ENCODE measurements at regions not wholly inside any gene's neighbourhood (a gene's known extent, or its start where the extent isn't known, plus 50 kb on each side); places are given as distances from the start of the nearest gene placed in this dataset.

DNA sequence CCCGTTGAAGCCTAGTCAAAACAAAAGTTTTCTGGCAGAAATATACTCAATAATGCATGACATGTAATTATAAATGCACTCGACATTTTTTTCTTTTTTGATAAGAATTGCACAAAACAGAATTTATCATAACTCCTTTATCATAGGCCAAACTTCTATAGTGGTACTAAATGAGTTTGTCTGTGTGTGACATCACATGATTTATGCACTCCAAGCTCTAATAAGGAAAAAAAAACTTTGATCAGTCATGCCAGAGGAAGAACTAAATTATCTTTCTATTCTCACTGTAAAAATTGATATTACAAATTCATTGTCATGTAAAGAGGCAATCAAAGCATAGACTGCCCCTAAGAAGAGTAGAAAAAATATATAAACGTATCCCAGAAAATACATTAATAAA is 112.4 kb upstream of the NOCT start:
- Histone ChIP-seq H3K4me1 (ENCODE audit: insufficient read depth, insufficient read length) (no peaks in the 10 kb centered on the region), H3K36me3 (ENCODE audit: insufficient read depth, insufficient read length, low read length) (no peaks in the 10 kb centered on the region), H3K9ac (ENCODE audit: insufficient read length, low read depth) (no peak overlapping the region), H3K27me3 (ENCODE audit: insufficient read depth, insufficient read length) (no peaks in the 10 kb centered on the region), H3K4me3 (ENCODE audit: insufficient read length, low read depth) (no peak overlapping the region), H3K9me3 (ENCODE audit: insufficient read depth, low read length) (peaks cover 7% of the 10 kb centered on the region; the same call in 1 of the 2 replicates)
- no peak for TF ChIP-seq YY1 (IDR thresholded peaks at IDR 0.05; ENCODE audit: insufficient read depth, insufficient read length)
- no peak for TF ChIP-seq ZNF274 (IDR thresholded peaks at IDR 0.05; ENCODE audit: low read depth, low read length)
- TF ChIP-seq SUZ12 (IDR thresholded peaks at IDR 0.05; ENCODE audit: extremely low read depth, insufficient read depth, insufficient read length), result no peak
- no peak for DNase-seq (ENCODE audit: low read depth, low spot score)

DNA sequence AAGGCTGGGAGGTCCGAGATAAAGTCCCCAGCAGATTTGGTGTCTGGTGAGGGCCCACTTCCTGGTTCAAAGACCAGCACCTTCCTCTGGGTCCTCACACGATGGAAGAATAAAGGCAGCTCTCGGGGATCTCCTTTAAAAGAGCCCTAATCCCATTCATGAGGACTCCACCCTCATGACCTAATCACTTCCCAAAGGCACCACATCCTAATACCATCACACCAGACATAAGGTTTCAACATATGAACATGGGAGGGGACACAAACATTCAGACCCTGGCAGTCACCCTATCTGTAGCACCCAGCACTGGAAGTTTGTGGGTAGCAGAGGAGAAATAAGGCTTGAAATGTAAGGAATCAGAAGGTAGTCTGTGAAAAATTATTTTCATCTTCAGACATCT is 112.9 kb upstream of the NOCT start:
- TF ChIP-seq SUZ12 (IDR thresholded peaks at IDR 0.05; ENCODE audit: extremely low read depth, insufficient read depth, insufficient read length) (no peak), YY1 (IDR thresholded peaks at IDR 0.05; ENCODE audit: insufficient read depth, insufficient read length) (no peak), ZNF274 (IDR thresholded peaks at IDR 0.05; ENCODE audit: low read depth, low read length) (no peak)
- no peak overlapping the region for H3K4me3 ChIP-seq (ENCODE audit: insufficient read length, low read depth)

DNA sequence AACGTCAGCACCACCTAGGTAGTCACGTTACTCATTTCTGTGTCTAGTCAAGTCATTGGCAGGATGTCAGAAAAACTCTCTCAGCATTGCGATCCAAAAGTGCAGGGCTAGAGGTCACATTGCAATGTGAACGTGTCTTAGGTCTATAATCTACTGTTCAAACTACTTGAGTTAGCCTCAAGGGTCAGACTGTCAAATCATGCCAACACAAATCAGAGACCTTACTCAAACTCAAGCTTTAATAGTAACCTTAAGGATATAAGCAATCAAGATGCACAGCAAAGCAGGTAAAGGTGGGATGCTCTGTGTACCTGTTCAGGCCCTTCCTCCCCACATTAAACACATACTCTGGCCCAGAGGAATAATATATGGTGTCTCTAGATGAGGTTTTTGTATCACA is 114.4 kb upstream of the NOCT start:
- TF ChIP-seq SUZ12 (IDR thresholded peaks at IDR 0.05; ENCODE audit: extremely low read depth, insufficient read depth, insufficient read length) (no peak), ZNF274 (IDR thresholded peaks at IDR 0.05; ENCODE audit: low read depth, low read length) (no peak), YY1 (IDR thresholded peaks at IDR 0.05; ENCODE audit: insufficient read depth, insufficient read length) (no peak)
- no peaks in the 10 kb centered on the region for H3K27me3 ChIP-seq (ENCODE audit: insufficient read depth, insufficient read length)
- no peaks in the 10 kb centered on the region for H3K4me1 ChIP-seq (ENCODE audit: insufficient read depth, insufficient read length)
- H3K4me3 ChIP-seq (ENCODE audit: insufficient read length, low read depth), result no peak overlapping the region
- DNase-seq (ENCODE audit: low read depth, low spot score), result no peak
- peaks cover 7% of the 10 kb centered on the region; the same call in 1 of the 2 replicates for H3K9me3 ChIP-seq (ENCODE audit: insufficient read depth, low read length)
- no peaks in the 10 kb centered on the region for H3K36me3 ChIP-seq (ENCODE audit: insufficient read depth, insufficient read length, low read length)
- no peak overlapping the region for H3K9ac ChIP-seq (ENCODE audit: insufficient read length, low read depth)

More for the DNA sequence above, 112.9 kb upstream of the NOCT start:
- Histone ChIP-seq H3K9me3 (ENCODE audit: insufficient read depth, low read length) (peaks cover 7% of the 10 kb centered on the region; the same call in 1 of the 2 replicates), H3K9ac (ENCODE audit: insufficient read length, low read depth) (no peak overlapping the region), H3K27me3 (ENCODE audit: insufficient read depth, insufficient read length) (no peaks in the 10 kb centered on the region), H3K4me1 (ENCODE audit: insufficient read depth, insufficient read length) (no peaks in the 10 kb centered on the region), H3K36me3 (ENCODE audit: insufficient read depth, insufficient read length, low read length) (no peaks in the 10 kb centered on the region)
- DNase-seq (ENCODE audit: low read depth, low spot score), result no peak

DNA sequence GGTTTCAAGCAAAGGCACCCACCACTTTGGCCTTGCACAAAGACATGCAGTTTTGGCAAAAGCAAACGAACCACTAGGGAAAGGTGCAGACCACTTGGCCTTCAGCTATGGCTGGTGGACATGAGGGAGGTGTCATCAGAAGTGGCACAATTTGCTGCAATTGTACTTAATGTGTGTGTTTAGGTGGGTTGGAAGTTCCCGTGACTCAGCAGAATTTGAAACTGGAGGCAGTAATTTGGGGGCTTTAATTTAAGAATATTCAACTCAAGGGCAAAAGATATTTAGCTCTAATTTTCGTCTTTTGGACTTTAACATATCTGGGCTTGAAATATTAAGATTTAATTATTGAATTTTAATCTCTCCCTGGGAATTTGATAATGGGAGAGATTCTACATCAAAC is 115.6 kb upstream of the NOCT start:
- Histone ChIP-seq H3K4me1 (ENCODE audit: insufficient read depth, insufficient read length) (no peaks in the 10 kb centered on the region), H3K27me3 (ENCODE audit: insufficient read depth, insufficient read length) (no peaks in the 10 kb centered on the region), H3K9me3 (ENCODE audit: insufficient read depth, low read length) (no peaks in the 10 kb centered on the region), H3K36me3 (ENCODE audit: insufficient read depth, insufficient read length, low read length) (no peaks in the 10 kb centered on the region), H3K4me3 (ENCODE audit: insufficient read length, low read depth) (no peak overlapping the region), H3K9ac (ENCODE audit: insufficient read length, low read depth) (no peak overlapping the region)
- no peak for DNase-seq (ENCODE audit: low read depth, low spot score)
- no peak for TF ChIP-seq SUZ12 (IDR thresholded peaks at IDR 0.05; ENCODE audit: extremely low read depth, insufficient read depth, insufficient read length)

DNA sequence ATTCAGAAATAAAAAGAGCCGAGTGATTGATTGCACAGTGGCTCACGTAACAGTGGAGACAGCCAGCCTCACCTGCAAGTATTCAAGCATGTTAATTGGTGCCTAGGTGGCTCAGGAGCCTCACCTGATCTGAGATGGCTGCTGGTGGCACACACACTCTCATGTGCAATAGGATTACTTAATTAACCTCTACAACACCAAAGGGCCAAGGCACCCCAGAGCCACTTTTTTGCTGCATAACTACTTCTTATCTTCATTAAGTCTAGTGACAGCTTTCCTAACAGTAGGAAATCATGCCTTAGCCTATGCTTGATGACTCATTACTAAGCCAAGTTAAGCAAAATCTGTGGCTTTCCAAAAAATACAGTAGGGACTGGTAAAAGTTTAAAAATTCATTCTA is 117.3 kb upstream of the NOCT start:
- H3K4me3 ChIP-seq (ENCODE audit: insufficient read length, low read depth), result no peak overlapping the region
- TF ChIP-seq YY1 (IDR thresholded peaks at IDR 0.05; ENCODE audit: insufficient read depth, insufficient read length) (no peak), SUZ12 (IDR thresholded peaks at IDR 0.05; ENCODE audit: extremely low read depth, insufficient read depth, insufficient read length) (no peak), ZNF274 (IDR thresholded peaks at IDR 0.05; ENCODE audit: low read depth, low read length) (no peak)
- no peaks in the 10 kb centered on the region for H3K9me3 ChIP-seq (ENCODE audit: insufficient read depth, low read length)
- no peaks in the 10 kb centered on the region for H3K4me1 ChIP-seq (ENCODE audit: insufficient read depth, insufficient read length)
- DNase-seq (ENCODE audit: low read depth, low spot score), result no peak
- H3K36me3 ChIP-seq (ENCODE audit: insufficient read depth, insufficient read length, low read length), result no peaks in the 10 kb centered on the region
- no peaks in the 10 kb centered on the region for H3K27me3 ChIP-seq (ENCODE audit: insufficient read depth, insufficient read length)
- no peak overlapping the region for H3K9ac ChIP-seq (ENCODE audit: insufficient read length, low read depth)

DNA sequence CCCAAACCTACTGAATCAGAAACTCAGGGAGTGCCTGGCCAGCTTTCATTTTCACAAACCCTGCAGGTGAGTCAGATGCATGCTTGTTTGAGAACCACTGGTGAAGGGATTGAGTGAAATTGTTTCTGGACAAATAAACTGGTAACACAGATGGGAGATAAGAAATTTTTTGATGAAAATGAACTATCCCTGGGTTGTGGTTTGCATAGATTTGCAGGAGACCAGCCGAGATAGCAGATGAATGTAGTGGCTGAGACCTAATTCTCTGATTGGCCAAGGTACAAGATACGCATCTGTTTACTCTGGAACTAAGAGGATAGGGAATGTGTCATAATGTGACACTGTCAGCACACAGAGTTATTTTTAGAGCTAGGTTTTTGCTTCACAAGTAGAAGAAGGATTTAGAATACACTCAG is 117.8 kb upstream of the NOCT start:
- H3K9me3 ChIP-seq (ENCODE audit: insufficient read depth, low read length), result no peaks in the 10 kb centered on the region
- TF ChIP-seq SUZ12 (IDR thresholded peaks at IDR 0.05; ENCODE audit: extremely low read depth, insufficient read depth, insufficient read length) (no peak), ZNF274 (IDR thresholded peaks at IDR 0.05; ENCODE audit: low read depth, low read length) (no peak), YY1 (IDR thresholded peaks at IDR 0.05; ENCODE audit: insufficient read depth, insufficient read length) (no peak)
- DNase-seq (ENCODE audit: low read depth, low spot score), result no peak
- no peak overlapping the region for H3K9ac ChIP-seq (ENCODE audit: insufficient read length, low read depth)
- no peak overlapping the region for H3K4me3 ChIP-seq (ENCODE audit: insufficient read length, low read depth)
- H3K27me3 ChIP-seq (ENCODE audit: insufficient read depth, insufficient read length), result no peaks in the 10 kb centered on the region
- H3K4me1 ChIP-seq (ENCODE audit: insufficient read depth, insufficient read length), result no peaks in the 10 kb centered on the region
- H3K36me3 ChIP-seq (ENCODE audit: insufficient read depth, insufficient read length, low read length), result no peaks in the 10 kb centered on the region

DNA sequence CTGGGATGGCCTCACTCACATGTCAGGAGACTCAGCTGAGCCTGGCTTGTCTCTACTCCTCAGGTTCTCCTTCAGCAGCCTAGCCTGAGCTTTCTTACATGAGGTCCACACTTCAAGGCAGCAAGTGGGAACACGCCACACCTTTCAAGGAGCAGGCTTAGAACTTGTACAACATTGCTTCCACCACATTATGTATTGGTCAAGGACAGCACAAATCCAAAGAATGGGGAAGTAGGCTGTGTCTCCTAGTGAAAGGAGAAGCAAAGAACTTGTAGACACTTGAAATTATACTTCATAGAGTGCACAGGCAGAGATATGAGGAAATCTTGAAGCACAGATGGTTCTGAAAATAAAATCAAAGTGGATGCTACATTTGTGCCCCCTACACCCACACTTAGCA is 120.9 kb upstream of the NOCT start:
- DNase-seq (ENCODE audit: low read depth, low spot score), result no peak
- Histone ChIP-seq H3K9ac (ENCODE audit: insufficient read length, low read depth) (no peak overlapping the region), H3K9me3 (ENCODE audit: insufficient read depth, low read length) (no peaks in the 10 kb centered on the region), H3K36me3 (ENCODE audit: insufficient read depth, insufficient read length, low read length) (no peaks in the 10 kb centered on the region), H3K4me3 (ENCODE audit: insufficient read length, low read depth) (no peak overlapping the region), H3K27me3 (ENCODE audit: insufficient read depth, insufficient read length) (no peaks in the 10 kb centered on the region), H3K4me1 (ENCODE audit: insufficient read depth, insufficient read length) (peaks cover 4% of the 10 kb centered on the region)
- TF ChIP-seq YY1 (IDR thresholded peaks at IDR 0.05; ENCODE audit: insufficient read depth, insufficient read length) (no peak), ZNF274 (IDR thresholded peaks at IDR 0.05; ENCODE audit: low read depth, low read length) (no peak), SUZ12 (IDR thresholded peaks at IDR 0.05; ENCODE audit: extremely low read depth, insufficient read depth, insufficient read length) (no peak)

DNA sequence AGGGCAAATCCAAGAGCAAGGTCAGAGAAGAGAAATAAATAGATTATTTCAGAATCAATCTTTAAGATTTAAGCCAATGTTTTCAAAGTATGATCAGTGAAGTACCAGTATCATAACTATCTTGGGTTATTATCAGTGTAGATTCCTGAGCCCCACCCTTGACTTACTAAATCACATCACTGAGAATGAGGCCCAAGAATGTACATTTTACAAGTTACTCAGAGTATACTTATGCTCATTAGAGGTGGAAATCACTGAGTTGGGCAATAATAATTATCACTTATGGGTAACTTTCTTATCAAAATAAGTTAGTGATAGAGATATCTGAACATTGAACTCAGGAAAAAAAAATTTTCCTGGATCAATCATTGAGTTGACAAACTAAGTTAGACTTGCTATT is 121.6 kb upstream of the NOCT start:
- TF ChIP-seq SUZ12 (IDR thresholded peaks at IDR 0.05; ENCODE audit: extremely low read depth, insufficient read depth, insufficient read length) (no peak), ZNF274 (IDR thresholded peaks at IDR 0.05; ENCODE audit: low read depth, low read length) (no peak), YY1 (IDR thresholded peaks at IDR 0.05; ENCODE audit: insufficient read depth, insufficient read length) (no peak)
- Histone ChIP-seq H3K9ac (ENCODE audit: insufficient read length, low read depth) (no peak overlapping the region), H3K27me3 (ENCODE audit: insufficient read depth, insufficient read length) (no peaks in the 10 kb centered on the region), H3K9me3 (ENCODE audit: insufficient read depth, low read length) (no peaks in the 10 kb centered on the region), H3K36me3 (ENCODE audit: insufficient read depth, insufficient read length, low read length) (no peaks in the 10 kb centered on the region), H3K4me1 (ENCODE audit: insufficient read depth, insufficient read length) (peaks cover 4% of the 10 kb centered on the region), H3K4me3 (ENCODE audit: insufficient read length, low read depth) (no peak overlapping the region)
- DNase-seq (ENCODE audit: low read depth, low spot score), result no peak
